GM12874 (cell line): ENCODE measurements at regions not wholly inside any gene's neighbourhood (a gene's known extent, or its start where the extent isn't known, plus 50 kb on each side); places are given as distances from the start of the nearest gene placed in this dataset.

ENCODE experiments used
- TF ChIP-seq, protein P1 (sequence below): IDR thresholded peaks from 2 replicates; pipeline ENCODE4 v1.5.1; 2011; ENCODE audit warnings: low read depth, mild to moderate bottlenecking, control low read depth, low read length, moderate library complexity; ENCODE audit not compliant: insufficient read depth

DNA sequence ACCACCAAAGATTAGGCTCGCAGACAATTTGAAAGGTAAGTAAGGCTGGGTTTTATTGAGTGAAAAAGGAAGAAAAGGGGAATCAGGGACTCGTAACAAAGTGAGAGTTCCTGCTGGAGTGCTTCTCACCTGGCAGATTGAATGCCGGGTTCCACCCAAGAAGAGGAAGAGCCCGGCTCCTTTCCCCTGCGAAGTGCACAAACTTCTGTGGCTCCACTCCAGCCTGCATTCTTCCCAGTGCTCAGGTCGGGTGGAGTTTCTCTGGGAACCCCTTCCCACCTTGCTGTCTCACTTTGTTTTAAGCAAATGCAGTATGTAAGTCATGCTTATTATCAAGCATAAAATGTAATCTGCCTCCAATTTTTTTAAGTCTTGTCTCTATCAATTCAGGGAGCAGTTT, 87.1 kb upstream of the TMEM106B start:
- TF ChIP-seq, protein P1, sequence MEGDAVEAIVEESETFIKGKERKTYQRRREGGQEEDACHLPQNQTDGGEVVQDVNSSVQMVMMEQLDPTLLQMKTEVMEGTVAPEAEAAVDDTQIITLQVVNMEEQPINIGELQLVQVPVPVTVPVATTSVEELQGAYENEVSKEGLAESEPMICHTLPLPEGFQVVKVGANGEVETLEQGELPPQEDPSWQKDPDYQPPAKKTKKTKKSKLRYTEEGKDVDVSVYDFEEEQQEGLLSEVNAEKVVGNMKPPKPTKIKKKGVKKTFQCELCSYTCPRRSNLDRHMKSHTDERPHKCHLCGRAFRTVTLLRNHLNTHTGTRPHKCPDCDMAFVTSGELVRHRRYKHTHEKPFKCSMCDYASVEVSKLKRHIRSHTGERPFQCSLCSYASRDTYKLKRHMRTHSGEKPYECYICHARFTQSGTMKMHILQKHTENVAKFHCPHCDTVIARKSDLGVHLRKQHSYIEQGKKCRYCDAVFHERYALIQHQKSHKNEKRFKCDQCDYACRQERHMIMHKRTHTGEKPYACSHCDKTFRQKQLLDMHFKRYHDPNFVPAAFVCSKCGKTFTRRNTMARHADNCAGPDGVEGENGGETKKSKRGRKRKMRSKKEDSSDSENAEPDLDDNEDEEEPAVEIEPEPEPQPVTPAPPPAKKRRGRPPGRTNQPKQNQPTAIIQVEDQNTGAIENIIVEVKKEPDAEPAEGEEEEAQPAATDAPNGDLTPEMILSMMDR: no peak

DNA sequence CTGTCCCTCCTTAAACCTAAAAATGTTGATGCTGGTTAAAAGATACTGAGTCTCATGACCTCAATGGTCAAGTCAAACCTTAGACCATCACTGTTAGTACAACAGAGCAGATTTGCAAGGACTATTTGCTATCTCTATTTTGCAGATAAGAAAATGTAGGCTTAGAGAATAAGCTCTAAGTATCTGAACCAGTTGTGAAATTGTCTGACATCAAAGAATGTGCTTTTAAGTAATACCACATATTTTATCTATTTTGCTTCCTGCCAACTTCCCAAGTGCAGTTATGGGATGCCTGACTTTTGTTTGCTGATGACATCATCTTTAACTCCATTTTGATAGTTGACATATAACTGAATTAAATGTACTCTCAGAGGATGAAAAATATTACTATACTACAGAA, 83.6 kb upstream of the TMEM106B start:
- TF ChIP-seq, protein P1: no peak

DNA sequence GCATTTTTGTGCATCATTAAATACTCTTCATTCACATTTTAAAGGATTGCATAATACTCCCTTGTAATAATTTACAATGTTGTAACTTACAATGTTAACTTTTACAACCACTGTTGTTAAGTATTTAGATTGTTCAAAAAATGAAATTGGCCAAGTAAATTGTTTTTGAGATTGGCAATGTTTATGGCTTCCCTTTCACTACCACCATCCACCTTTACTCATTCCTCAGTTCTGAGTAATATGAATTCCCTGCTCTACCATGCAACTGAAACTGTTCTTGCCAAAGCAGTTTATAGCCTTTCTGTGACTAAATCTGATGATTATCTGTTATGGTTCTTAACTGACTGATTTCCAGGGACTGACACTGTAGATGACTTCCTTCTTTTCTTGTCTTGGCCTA, 80.5 kb upstream of the TMEM106B start:
- TF ChIP-seq, protein P1: no peak

DNA sequence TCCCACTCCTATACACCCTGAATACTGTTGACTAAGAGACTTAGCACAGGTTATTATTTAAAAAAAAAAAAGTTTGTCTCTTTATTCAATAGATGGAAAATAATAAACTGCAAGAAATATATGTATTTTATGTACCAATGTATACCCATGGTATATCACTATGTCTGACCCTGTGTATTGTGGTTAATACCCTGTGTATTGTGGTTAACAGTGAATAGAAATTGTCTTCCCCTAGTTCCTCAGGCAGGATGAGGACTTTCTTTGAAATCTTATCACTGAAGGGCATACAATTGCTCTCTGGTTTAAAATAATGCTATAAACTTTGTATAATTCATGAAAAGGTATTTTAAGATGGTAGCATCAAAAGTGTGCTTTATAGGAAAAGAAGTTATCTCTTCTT, 80.0 kb upstream of the TMEM106B start:
- TF ChIP-seq, protein P1: no peak

DNA sequence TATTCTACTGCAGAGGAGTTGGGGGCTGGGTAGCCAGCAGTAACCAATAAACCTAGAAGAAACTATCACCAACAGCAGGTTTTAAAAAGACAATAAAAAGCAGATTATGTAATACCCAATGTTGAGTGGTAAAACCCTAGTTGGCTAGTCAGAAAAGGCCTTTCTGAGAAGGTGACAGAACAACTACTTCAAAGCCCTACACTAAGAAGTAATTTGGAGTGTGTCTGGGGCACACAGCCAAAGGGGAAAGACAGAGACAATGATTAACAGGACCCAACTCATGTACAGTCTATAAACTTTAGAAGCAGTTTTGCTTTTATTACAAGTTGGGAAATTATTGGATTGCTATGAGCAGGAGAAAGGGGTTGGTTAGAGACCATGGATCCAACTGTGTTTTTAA, 77.2 kb upstream of the TMEM106B start:
- TF ChIP-seq, protein P1: no peak

DNA sequence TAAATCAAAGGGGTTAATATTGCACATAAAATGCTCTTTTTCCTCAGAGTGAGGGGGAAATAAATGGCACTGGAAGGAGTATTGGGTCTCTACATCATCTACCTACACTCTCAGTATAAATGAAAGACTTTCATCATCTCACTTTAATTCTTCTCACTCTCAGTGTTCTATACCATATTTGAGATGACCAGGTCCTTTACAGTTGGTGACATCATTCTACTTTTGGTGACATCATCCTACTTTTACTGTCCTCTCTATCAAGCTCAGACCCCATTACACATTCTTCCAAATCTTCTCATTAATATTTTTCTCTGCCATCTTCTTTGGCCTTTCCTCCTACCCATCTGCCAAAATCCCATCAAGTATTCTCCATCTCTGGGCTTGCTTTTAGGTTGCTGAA, 74.6 kb upstream of the TMEM106B start:
- TF ChIP-seq, protein P1: no peak

DNA sequence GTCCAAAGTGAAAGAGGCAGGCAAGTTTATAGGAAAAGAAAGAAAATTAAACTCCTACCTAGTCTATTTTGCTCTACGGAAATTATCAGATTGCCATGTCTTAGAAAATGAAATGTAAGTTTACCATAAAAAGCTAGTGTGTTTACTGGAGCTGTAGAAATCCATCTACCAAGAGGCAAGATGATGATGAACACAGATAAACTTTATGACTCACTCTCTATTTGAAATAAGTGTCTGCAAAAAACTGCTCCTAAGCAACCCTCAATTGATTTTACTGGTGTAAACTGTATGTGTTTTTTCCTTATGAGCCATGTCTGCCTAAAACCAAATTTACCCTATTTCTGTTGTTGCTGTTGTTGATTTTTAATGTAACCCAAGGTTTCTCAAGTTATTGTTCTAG, 73.8 kb upstream of the TMEM106B start:
- TF ChIP-seq, protein P1: no peak

DNA sequence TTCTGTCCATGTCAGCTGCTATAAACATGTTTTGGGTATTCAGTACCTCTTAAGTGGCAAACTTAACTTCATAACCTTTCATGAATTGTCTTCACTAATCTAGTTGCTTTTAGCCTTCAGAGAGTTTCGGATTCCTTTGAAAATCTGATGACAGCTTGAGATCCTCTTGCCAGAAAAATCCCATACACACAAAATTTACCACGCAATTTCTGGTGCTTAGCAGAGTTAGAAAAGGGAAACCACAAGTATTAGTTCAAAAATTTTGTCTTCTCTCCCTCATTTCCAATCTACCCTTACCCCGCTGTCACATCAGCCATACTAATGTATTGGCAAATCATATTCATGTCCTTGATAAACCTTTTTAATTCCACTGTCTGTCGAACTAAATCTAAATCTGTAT, 72.7 kb upstream of the TMEM106B start:
- TF ChIP-seq, protein P1: no peak
